Esophagus muscularis mucosa (tissue), 4 donors: ENCODE measurements at regions not wholly inside any gene's neighbourhood (a gene's known extent, or its start where the extent isn't known, plus 50 kb on each side); places are given as distances from the start of the nearest gene placed in this dataset.

ENCODE experiments used
- DNase-seq: peaks from one replicate; pipeline ENCODE4 v3.0.0-alpha.2; 2017; ENCODE audit errors: extremely low spot score
- H3K27ac ChIP-seq, 4 donors: fragments of 200-600 bp; sonication (generic); replicated peaks in 1 of 4; 1 replicate in 3 of 4; 2 replicates in 1 of 4; pipeline ENCODE4 v1.5.1; 2016 to 2019; ENCODE audit warnings: mild to moderate bottlenecking in 1 of 4
- H3K27me3 ChIP-seq, 4 donors: fragments of 200-600 bp; sonication (generic); one replicate each; pipeline versions ENCODE4 v1.5.1 to v1.6.0; 2016 to 2019
- H3K36me3 ChIP-seq, 4 donors: fragments of 200-600 bp; sonication (generic); one replicate each; pipeline ENCODE4 v1.5.1; 2016 to 2019
- H3K4me1 ChIP-seq, 4 donors: fragments of 200-600 bp; sonication (generic); one replicate each; pipeline ENCODE4 v1.5.1; 2016 to 2019
- H3K4me3 ChIP-seq, 4 donors: fragments of 200-600 bp; sonication (generic); 1 replicate in 2 of 4; 2 replicates in 2 of 4; pipeline ENCODE4 v1.5.1; 2016 to 2019; ENCODE audit warnings: mild to moderate bottlenecking in 4 of 4, moderate library complexity in 1 of 4
- H3K9me3 ChIP-seq, 4 donors: fragments of 200-600 bp; sonication (generic); 1 replicate in 3 of 4; 2 replicates in 1 of 4; pipeline ENCODE4 v1.5.1; 2016 to 2019
- EP300 ChIP-seq: sonication (generic); formaldehyde crosslinking; IDR thresholded peaks from one replicate; pipeline ENCODE4 v1.6.1; 2017; ENCODE audit warnings: antibody characterized with exemption
- POLR2A ChIP-seq: fragments of 450-650 bp; IDR thresholded peaks from one replicate; pipeline ENCODE4 v1.6.1; 2017; ENCODE audit warnings: antibody characterized with exemption, moderate library complexity, mild to moderate bottlenecking, low read depth
- POLR2AphosphoS5 ChIP-seq, 2 donors: sonication (generic); formaldehyde crosslinking; IDR thresholded peaks; one replicate each; pipeline ENCODE4 v1.6.1; 2017; ENCODE audit warnings: antibody characterized with exemption in 2 of 2
- WGBS: methylation state at CpG from one replicate; pipeline ENCODE4 v1.1.5; 2018; 5-methylcytosine and 5-hydroxymethylcytosine counted together
- intact Hi-C: fragments of 100-400 bp; cut with DNase I; formaldehyde crosslinking; loops from one replicate; pipeline ENCODE4 v1.15.1; 2023
- TF ChIP-seq, protein P1 (sequence below), 3 experiments: fragments of 200-600 bp in 2 of 3; fragments of 450-650 bp in 1 of 3; sonication (generic) in 2 of 3; IDR thresholded peaks; one replicate each; pipeline ENCODE4 v1.5.1; 2017 to 2019; ENCODE audit warnings: antibody characterized with exemption in 3 of 3, mild to moderate bottlenecking in 2 of 3, moderate library complexity in 1 of 3

GRCh38 chr6:145451029-145451428, 284.3 kb downstream of the EPM2A start:
- no peak for DNase-seq
- no peak overlapping the region for H3K27ac ChIP-seq
- intact Hi-C loops, result no loop called here
- H3K27me3 ChIP-seq, result no peaks in the 10 kb centered on the region
- H3K4me1 ChIP-seq, result no peaks in the 10 kb centered on the region
- no peaks in the 10 kb centered on the region for H3K36me3 ChIP-seq
- no peak for TF ChIP-seq POLR2A
- TF ChIP-seq, protein P1, sequence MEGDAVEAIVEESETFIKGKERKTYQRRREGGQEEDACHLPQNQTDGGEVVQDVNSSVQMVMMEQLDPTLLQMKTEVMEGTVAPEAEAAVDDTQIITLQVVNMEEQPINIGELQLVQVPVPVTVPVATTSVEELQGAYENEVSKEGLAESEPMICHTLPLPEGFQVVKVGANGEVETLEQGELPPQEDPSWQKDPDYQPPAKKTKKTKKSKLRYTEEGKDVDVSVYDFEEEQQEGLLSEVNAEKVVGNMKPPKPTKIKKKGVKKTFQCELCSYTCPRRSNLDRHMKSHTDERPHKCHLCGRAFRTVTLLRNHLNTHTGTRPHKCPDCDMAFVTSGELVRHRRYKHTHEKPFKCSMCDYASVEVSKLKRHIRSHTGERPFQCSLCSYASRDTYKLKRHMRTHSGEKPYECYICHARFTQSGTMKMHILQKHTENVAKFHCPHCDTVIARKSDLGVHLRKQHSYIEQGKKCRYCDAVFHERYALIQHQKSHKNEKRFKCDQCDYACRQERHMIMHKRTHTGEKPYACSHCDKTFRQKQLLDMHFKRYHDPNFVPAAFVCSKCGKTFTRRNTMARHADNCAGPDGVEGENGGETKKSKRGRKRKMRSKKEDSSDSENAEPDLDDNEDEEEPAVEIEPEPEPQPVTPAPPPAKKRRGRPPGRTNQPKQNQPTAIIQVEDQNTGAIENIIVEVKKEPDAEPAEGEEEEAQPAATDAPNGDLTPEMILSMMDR (IDR thresholded peaks at IDR 0.05), result no peak
- no peak for TF ChIP-seq EP300
- TF ChIP-seq POLR2AphosphoS5 (IDR thresholded peaks at IDR 0.05), result no peak
- peaks cover 0 to 6% (median 6%) of the 10 kb centered on the region in 4 donors for H3K9me3 ChIP-seq
- H3K4me3 ChIP-seq, result no peak overlapping the region
- WGBS, result 94% methylated on average over 1 of the region's 1 CpG

- no peak for DNase-seq
- Histone ChIP-seq H3K36me3 (no peaks in the 10 kb centered on the region), H3K27ac (no peak overlapping the region), H3K27me3 (no peaks in the 10 kb centered on the region), H3K4me1 (no peaks in the 10 kb centered on the region), H3K9me3 (no peaks in the 10 kb centered on the region), H3K4me3 (no peak overlapping the region)
- TF ChIP-seq POLR2AphosphoS5 (IDR thresholded peaks at IDR 0.05) (no peak), EP300 (no peak), POLR2A (no peak)
- TF ChIP-seq, protein P1 (IDR thresholded peaks at IDR 0.05), result peak in 1 of 3 experiments; percentile 27
- intact Hi-C loops, result no loop called here
Measured at GRCh38 chr6:145453376-145453775, 281.9 kb downstream of the EPM2A start.

DNA sequence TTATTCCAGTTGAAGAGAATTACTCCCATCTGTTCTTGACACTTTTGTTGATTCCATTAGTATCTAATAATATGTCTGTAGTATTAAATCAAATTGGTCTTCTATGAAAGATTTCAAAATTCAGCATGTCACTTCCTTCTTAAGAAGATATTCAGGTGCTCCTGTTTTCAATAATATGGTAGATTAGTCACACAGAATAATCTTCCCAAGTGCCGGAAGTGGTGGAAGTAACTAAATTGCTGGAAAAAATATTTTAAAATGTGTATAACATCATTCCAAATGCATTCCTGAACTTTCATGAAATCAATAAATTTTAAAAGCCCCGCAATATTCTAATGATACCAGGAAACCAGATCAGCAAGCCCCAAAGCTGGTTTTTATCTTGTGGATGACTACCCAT, 281.3 kb downstream of the EPM2A start:
- Histone ChIP-seq H3K4me3 (no peak overlapping the region), H3K9me3 (no peaks in the 10 kb centered on the region), H3K36me3 (no peaks in the 10 kb centered on the region), H3K4me1 (no peaks in the 10 kb centered on the region), H3K27ac (no peak overlapping the region), H3K27me3 (no peaks in the 10 kb centered on the region)
- 97% methylated on average over 2 of the region's 2 CpGs for WGBS
- intact Hi-C loops, result no loop called here
- TF ChIP-seq, protein P1 (IDR thresholded peaks at IDR 0.05), result no peak
- TF ChIP-seq POLR2AphosphoS5 (IDR thresholded peaks at IDR 0.05) (no peak), EP300 (no peak), POLR2A (no peak)
- no peak for DNase-seq

DNA sequence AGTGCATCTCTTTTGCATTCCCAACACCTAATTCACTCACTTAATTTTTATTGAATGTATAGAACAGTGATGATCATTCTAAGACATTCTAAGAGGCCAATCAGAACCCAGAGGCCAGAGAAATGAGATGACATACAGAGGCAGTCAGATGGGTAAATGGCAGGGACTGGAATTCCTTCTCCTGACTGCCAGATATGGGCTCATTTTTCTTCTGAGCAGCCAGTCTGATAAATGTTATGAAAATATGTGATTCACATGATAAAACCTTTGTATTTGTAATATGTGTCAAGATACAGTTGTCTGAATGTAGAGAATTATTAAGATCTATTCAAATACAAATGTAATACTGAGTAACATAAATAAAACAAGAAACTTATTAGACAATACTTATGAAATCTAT, 277.8 kb downstream of the EPM2A start:
- intact Hi-C loops, result no loop called here
- H3K9me3 ChIP-seq, result no peaks in the 10 kb centered on the region
- H3K36me3 ChIP-seq, result no peaks in the 10 kb centered on the region
- DNase-seq, result no peak
- TF ChIP-seq, protein P1 (IDR thresholded peaks at IDR 0.05), result no peak
- TF ChIP-seq POLR2A, result no peak
- no peak for TF ChIP-seq POLR2AphosphoS5 (IDR thresholded peaks at IDR 0.05)
- no peak for TF ChIP-seq EP300
- no peaks in the 10 kb centered on the region for H3K27me3 ChIP-seq
- no peak overlapping the region for H3K4me3 ChIP-seq
- H3K4me1 ChIP-seq, result no peaks in the 10 kb centered on the region
- no peak overlapping the region for H3K27ac ChIP-seq

DNA sequence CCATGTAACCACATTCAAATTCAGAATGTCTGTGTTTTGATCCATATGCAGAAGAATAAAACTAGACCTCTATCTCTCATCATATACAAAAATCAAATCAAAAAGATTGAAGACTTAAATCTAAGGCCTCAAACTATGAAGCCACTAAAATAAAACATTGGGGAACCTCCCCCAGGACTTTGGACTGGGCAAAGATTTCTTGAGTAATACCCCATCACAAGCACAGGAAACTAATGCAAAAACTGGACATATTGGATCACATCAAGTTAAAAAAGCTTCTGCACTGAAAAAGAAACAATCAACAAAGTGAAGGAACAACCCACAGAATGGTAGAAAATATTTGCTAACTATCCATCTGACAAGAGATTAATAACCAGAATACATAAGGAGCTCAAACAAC, 266.8 kb downstream of the EPM2A start:
- TF ChIP-seq, protein P1 (IDR thresholded peaks at IDR 0.05), result no peak
- TF ChIP-seq POLR2A (no peak), POLR2AphosphoS5 (IDR thresholded peaks at IDR 0.05) (no peak), EP300 (no peak)
- H3K36me3 ChIP-seq, result no peaks in the 10 kb centered on the region
- DNase-seq, result no peak

More for the DNA sequence above, 266.8 kb downstream of the EPM2A start:
- Histone ChIP-seq H3K4me1 (no peaks in the 10 kb centered on the region), H3K27me3 (no peaks in the 10 kb centered on the region), H3K27ac (no peak overlapping the region), H3K4me3 (no peak overlapping the region), H3K9me3 (peaks cover 0 to 8% (median 3%) of the 10 kb centered on the region in 4 donors)
- intact Hi-C loops, result no loop called here
